Prostate gland (tissue), 2 donors: ENCODE measurements at regions not wholly inside any gene's neighbourhood (a gene's known extent, or its start where the extent isn't known, plus 50 kb on each side); places are given as distances from the start of the nearest gene placed in this dataset.
A peak's percentile ranks its signal among the peaks of the same experiment; 100 is the strongest.

Experiments
- CTCF ChIP-seq, 4 experiments: fragments of 200-600 bp in 2 of 4; fragments of 450-650 bp in 2 of 4; sonication (generic) in 2 of 4; IDR thresholded peaks; 1 replicate in 3 of 4; 2 replicates in 1 of 4; pipeline ENCODE4 v1.5.1; 2016 to 2019; ENCODE audit warnings: antibody characterized with exemption in 4 of 4, mild to moderate bottlenecking in 2 of 4, moderate library complexity in 2 of 4
- POLR2AphosphoS5 ChIP-seq: sonication (generic); formaldehyde crosslinking; IDR thresholded peaks from one replicate; pipeline ENCODE4 v1.6.1; 2017; ENCODE audit warnings: antibody characterized with exemption

GRCh38 chr4:93897559-93897958, 69.0 kb downstream of the ATOH1 start:
- TF ChIP-seq CTCF (IDR thresholded peaks at IDR 0.05) (peak in 1 of 4 experiments; percentile 12), POLR2AphosphoS5 (no peak)
